Thyroid gland (tissue), 4 donors: ENCODE measurements at regions not wholly inside any gene's neighbourhood (a gene's known extent, or its start where the extent isn't known, plus 50 kb on each side); places are given as distances from the start of the nearest gene placed in this dataset.

ENCODE experiments used
- CTCF ChIP-seq, 6 experiments: fragments of 200-600 bp in 3 of 6; fragments of 450-650 bp in 3 of 6; sonication (generic) in 3 of 6; IDR thresholded peaks; one replicate each; pipeline ENCODE4 v1.5.1; 2016 to 2019; ENCODE audit warnings: antibody characterized with exemption in 6 of 6, mild to moderate bottlenecking in 2 of 6, inconsistent platforms in 1 of 6, moderate library complexity in 1 of 6
- POLR2A ChIP-seq, 2 donors: fragments of 450-650 bp; IDR thresholded peaks; one replicate each; pipeline ENCODE4 v1.6.1; 2017; ENCODE audit warnings: antibody characterized with exemption in 2 of 2, mild to moderate bottlenecking in 2 of 2, moderate library complexity in 1 of 2

DNA sequence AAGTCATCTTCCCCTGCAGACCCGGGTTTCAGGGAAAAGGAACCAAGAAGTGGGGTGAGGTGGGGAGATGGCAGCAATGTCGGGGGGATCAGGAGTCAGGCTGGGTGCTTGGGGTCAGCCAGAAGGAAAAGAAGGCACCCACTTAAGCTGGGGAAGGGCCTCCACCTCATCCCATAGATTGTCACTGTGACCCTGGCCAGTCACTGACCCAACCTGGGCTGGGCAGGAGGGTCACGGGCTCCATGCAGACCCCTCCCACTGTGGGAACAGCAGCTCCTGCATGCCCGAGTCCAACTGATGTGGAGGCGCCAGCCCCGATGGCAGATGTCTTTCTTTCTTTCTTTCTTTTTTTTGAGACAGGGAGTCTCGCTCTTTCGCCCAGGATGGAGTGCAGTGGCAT is 53.6 kb upstream of the HAAO start:
- TF ChIP-seq CTCF (IDR thresholded peaks at IDR 0.05) (no peak), POLR2A (IDR thresholded peaks at IDR 0.05) (no peak)
